ENCODE measurements at regions not wholly inside any gene's neighbourhood (a gene's known extent, or its start where the extent isn't known, plus 50 kb on each side); places are given as distances from the start of the nearest gene placed in this dataset.
A peak's percentile ranks its signal among the peaks of the same experiment; 100 is the strongest.

DNA sequence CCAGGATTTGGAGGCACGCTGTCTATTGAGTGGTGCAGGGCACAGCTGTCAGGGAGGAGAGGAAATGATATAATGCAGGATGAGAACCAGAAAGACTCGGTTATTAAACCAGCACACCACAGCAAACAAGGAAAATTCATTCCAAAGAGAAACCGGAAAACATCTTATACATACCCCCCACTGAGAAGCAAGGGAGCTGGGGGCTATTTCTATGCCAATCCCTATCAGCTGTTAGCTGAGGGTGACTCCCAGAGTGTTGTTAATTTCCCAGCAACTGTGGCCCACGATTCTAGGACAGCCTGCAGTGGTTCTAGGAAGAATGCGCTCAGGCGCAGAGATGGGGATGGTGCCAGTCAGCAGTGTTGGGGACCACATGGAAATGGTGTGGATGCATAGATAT lies 467.3 kb downstream of the PMP22 start:
- Histone ChIP-seq H3K27ac (no peak overlapping the region), H3K9me3 (no peaks in the 10 kb centered on the region), H3K36me3 (no peaks in the 10 kb centered on the region), H3K27me3 (no peaks in the 10 kb centered on the region), H3K4me1 (no peaks in the 10 kb centered on the region), H3K4me3 (no peak overlapping the region)
- intact Hi-C loops (cut with DNase I; ENCODE audit: low total_unique reads) = no loop called here
- no peak for TF ChIP-seq POLR2A (IDR thresholded peaks at IDR 0.05)
- TF ChIP-seq, protein P1, sequence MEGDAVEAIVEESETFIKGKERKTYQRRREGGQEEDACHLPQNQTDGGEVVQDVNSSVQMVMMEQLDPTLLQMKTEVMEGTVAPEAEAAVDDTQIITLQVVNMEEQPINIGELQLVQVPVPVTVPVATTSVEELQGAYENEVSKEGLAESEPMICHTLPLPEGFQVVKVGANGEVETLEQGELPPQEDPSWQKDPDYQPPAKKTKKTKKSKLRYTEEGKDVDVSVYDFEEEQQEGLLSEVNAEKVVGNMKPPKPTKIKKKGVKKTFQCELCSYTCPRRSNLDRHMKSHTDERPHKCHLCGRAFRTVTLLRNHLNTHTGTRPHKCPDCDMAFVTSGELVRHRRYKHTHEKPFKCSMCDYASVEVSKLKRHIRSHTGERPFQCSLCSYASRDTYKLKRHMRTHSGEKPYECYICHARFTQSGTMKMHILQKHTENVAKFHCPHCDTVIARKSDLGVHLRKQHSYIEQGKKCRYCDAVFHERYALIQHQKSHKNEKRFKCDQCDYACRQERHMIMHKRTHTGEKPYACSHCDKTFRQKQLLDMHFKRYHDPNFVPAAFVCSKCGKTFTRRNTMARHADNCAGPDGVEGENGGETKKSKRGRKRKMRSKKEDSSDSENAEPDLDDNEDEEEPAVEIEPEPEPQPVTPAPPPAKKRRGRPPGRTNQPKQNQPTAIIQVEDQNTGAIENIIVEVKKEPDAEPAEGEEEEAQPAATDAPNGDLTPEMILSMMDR (IDR thresholded peaks at IDR 0.05) = no peak
- DNase-seq = no peak

DNA sequence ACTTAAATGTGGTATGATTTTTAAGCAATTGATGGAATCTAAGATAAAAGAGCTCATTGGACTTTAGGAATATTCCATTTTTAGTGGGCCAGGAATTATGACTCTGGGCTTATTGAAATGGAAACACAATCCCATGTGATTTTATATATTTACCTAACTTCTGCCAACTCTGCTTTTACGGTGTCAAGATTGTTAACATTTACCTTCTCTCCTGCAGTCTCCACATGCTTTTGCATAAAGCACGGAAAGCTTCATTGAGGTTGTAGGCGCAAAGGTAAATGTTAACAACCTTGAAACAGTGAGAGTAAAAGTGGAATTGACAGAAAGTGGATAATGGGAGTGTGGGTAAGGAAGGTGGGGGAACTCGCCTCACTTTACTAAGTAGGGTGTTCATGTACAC lies 468.1 kb downstream of the PMP22 start:
- TF ChIP-seq POLR2A (IDR thresholded peaks at IDR 0.05) = no peak
- TF ChIP-seq, protein P1 (IDR thresholded peaks at IDR 0.05) = no peak
- DNase-seq = no peak
- H3K36me3 ChIP-seq = no peaks in the 10 kb centered on the region
- no peaks in the 10 kb centered on the region for H3K9me3 ChIP-seq
- H3K27ac ChIP-seq = no peak overlapping the region
- intact Hi-C loops (cut with DNase I; ENCODE audit: low total_unique reads) = no loop called here
- no peaks in the 10 kb centered on the region for H3K4me1 ChIP-seq
- no peak overlapping the region for H3K4me3 ChIP-seq
- no peaks in the 10 kb centered on the region for H3K27me3 ChIP-seq

DNA sequence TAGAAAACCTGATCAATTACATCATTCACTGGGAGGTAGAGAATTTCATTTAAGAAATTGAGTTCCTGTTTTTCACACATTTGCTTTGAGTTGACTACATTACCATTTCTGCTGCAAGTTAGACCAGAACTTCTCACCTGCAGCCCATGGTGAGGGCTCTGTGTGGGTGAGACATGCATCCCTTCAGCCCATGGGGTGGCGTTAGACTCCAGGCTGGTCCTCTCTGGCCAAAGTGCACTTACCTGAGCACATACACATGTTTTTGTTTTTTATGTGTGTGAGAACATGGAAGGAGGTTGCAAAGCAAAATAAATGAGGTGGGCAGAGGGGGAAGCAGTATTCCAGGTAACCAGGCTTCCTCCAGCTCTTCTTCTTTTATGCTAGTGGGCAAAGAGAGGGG lies 470.2 kb downstream of the PMP22 start:
- H3K36me3 ChIP-seq = no peaks in the 10 kb centered on the region
- no peak for TF ChIP-seq POLR2A (IDR thresholded peaks at IDR 0.05)
- TF ChIP-seq, protein P1 (IDR thresholded peaks at IDR 0.05) = no peak
- intact Hi-C loops (cut with DNase I; ENCODE audit: low total_unique reads) = no loop called here
- H3K4me3 ChIP-seq = no peak overlapping the region
- no peaks in the 10 kb centered on the region for H3K9me3 ChIP-seq
- H3K27ac ChIP-seq = no peak overlapping the region
- no peaks in the 10 kb centered on the region for H3K27me3 ChIP-seq
- H3K4me1 ChIP-seq = no peaks in the 10 kb centered on the region
- no peak for DNase-seq

DNA sequence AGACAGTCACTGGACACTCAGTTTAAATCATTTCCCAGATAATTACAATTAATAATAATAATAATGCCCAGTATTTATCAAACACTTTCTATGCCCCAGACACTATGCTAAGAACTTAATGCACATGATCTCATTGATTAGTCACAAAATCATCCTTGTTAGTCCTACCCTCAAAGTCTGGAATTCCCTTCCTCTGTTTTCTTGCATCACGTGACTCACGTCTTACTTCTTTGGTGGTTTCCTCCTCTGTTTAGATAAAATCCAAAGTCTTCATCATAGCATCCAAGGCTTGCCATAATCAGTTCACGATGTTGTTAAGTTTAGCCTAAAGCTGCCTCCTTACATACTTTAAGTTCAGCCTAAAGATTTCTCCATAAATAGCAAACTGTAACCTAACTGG lies 471.9 kb downstream of the PMP22 start:
- no peaks in the 10 kb centered on the region for H3K36me3 ChIP-seq
- H3K4me1 ChIP-seq = no peaks in the 10 kb centered on the region
- TF ChIP-seq, protein P1 (IDR thresholded peaks at IDR 0.05) = no peak
- no peak for TF ChIP-seq POLR2A (IDR thresholded peaks at IDR 0.05)
- no peak overlapping the region for H3K4me3 ChIP-seq
- no peaks in the 10 kb centered on the region for H3K27me3 ChIP-seq
- intact Hi-C loops (cut with DNase I; ENCODE audit: low total_unique reads) = no loop called here
- no peak overlapping the region for H3K27ac ChIP-seq
- no peaks in the 10 kb centered on the region for H3K9me3 ChIP-seq
- no peak for DNase-seq

DNA sequence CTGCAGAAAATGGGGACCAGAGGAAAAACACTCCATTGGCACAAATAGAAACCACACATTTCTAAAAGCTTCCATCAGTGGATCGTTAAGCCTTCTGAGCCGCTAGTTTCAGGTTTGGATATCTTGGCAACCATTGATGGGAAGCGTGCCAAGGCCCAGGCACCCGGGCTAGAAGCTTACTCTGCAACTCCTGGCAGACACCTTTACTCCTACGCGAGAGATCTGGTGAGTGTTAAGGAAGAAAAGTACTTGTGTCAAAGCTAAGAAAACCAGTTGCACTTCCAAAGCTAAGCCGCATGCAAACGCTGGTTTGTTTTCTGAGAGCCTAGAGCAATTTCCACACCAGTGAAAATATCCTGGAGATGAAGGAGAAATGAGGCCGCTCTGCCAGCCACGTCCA lies 472.4 kb downstream of the PMP22 start:
- H3K4me1 ChIP-seq = no peaks in the 10 kb centered on the region
- intact Hi-C loops (cut with DNase I; ENCODE audit: low total_unique reads) = no loop called here
- no peak overlapping the region for H3K27ac ChIP-seq
- no peak overlapping the region for H3K4me3 ChIP-seq
- no peak for TF ChIP-seq POLR2A (IDR thresholded peaks at IDR 0.05)
- no peaks in the 10 kb centered on the region for H3K27me3 ChIP-seq
- no peaks in the 10 kb centered on the region for H3K9me3 ChIP-seq
- H3K36me3 ChIP-seq = no peaks in the 10 kb centered on the region
- peak; percentile 23 to 63 for DNase-seq

DNA sequence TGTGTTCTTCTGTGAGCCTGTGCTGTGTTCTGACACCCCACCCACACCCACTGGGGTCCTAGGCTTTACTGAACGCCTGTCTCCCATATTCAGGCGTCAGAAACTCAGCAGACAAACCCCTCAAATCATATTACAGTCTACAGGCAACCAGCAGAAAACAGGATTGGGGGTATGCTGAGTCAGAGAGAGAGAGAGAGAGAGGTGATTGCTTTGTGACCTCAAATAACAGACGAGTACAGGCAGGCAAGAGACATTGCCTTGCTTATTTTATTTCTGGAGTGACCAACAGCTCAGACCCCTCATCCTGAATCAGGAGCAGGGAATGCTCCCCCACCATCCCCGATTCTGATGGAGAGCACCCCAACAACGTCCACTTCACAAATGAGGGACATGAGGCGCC lies 473.9 kb downstream of the PMP22 start:
- DNase-seq = no peak
- Histone ChIP-seq H3K27ac (no peak overlapping the region), H3K27me3 (no peaks in the 10 kb centered on the region), H3K4me3 (no peak overlapping the region), H3K4me1 (no peaks in the 10 kb centered on the region), H3K9me3 (no peaks in the 10 kb centered on the region), H3K36me3 (no peaks in the 10 kb centered on the region)
- no peak for TF ChIP-seq POLR2A (IDR thresholded peaks at IDR 0.05)
- TF ChIP-seq, protein P1 (IDR thresholded peaks at IDR 0.05) = no peak
- intact Hi-C loops (cut with DNase I; ENCODE audit: low total_unique reads) = no loop called here

All from uterus (tissue), 3 donors.